OCI-LY1 (cell line): ENCODE measurements at regions not wholly inside any gene's neighbourhood (a gene's known extent, or its start where the extent isn't known, plus 50 kb on each side); places are given as distances from the start of the nearest gene placed in this dataset.

Experiments
- CTCF ChIP-seq: fragments of 200-600 bp; sonication (generic), shearing (Covaris generic); IDR thresholded peaks from 2 replicates; pipeline ENCODE4 v1.5.1; 2017; ENCODE audit warnings: mild to moderate bottlenecking, antibody characterized with exemption, low read length, moderate library complexity, mixed read lengths
- EZH2 ChIP-seq: fragments of 200-600 bp; sonication (generic), shearing (Covaris generic); IDR thresholded peaks from 2 replicates; pipeline ENCODE4 v1.8.0; 2017; ENCODE audit warnings: borderline replicate concordance, mixed run types, mild to moderate bottlenecking, antibody characterized with exemption, low read length, moderate library complexity, mixed read lengths

- TF ChIP-seq EZH2 (no peak), CTCF (no peak)
Observed at GRCh38 chr4:4746444-4746843, 113.0 kb upstream of the MSX1 start.
